Muscle of leg (tissue), 3 donors: ENCODE measurements at regions not wholly inside any gene's neighbourhood (a gene's known extent, or its start where the extent isn't known, plus 50 kb on each side); places are given as distances from the start of the nearest gene placed in this dataset.
A peak's percentile ranks its signal among the peaks of the same experiment; 100 is the strongest.
"Not testable (repeated sequence)": the region's sequence is repeated elsewhere in the genome, so short reads cannot be mapped to it uniquely, and the experiment has no call there.

ENCODE experiments used
- DNase-seq: peaks from one replicate; pipeline ENCODE4 v3.0.0; 2013
- H3K27ac ChIP-seq: one replicate; pipeline ENCODE4 v1.5.1; 2013; ENCODE audit warnings: mild to moderate bottlenecking, low read length, control low read depth
- H3K27me3 ChIP-seq: one replicate; pipeline ENCODE4 v1.6.1; 2013; ENCODE audit warnings: low read length; ENCODE audit not compliant: control insufficient read depth, insufficient read depth
- H3K36me3 ChIP-seq: one replicate; pipeline ENCODE4 v1.6.1; 2013; ENCODE audit warnings: low read length; ENCODE audit not compliant: control insufficient read depth, insufficient read depth
- H3K4me1 ChIP-seq: one replicate; pipeline ENCODE4 v1.6.1; 2013; ENCODE audit warnings: low read length; ENCODE audit not compliant: control insufficient read depth, insufficient read depth
- H3K4me3 ChIP-seq: one replicate; pipeline ENCODE4 v1.5.1; 2013; ENCODE audit warnings: low read length, control low read depth
- H3K9me3 ChIP-seq: replicated peaks from 2 replicates; pipeline ENCODE4 v1.6.1; 2013; ENCODE audit warnings: low read depth, low read length; ENCODE audit not compliant: control insufficient read depth
- WGBS: methylation state at CpG from one replicate; pipeline ENCODE4 v1.1.5; 2013; ENCODE audit warnings: missing lambda C conversion rate; ENCODE audit not compliant: insufficient coverage; 5-methylcytosine and 5-hydroxymethylcytosine counted together

GRCh38 chr21:28167366-28167765 is 825.3 kb downstream of the LTN1 start:
- DNase-seq = no peak
- no peaks in the 10 kb centered on the region for H3K4me1 ChIP-seq
- H3K4me3 ChIP-seq = no peak overlapping the region
- no peaks in the 10 kb centered on the region for H3K9me3 ChIP-seq
- H3K27me3 ChIP-seq = no peaks in the 10 kb centered on the region
- no peaks in the 10 kb centered on the region for H3K36me3 ChIP-seq
- no peak overlapping the region for H3K27ac ChIP-seq

GRCh38 chr21:28164519-28164918 is 828.2 kb downstream of the LTN1 start:
- not testable (repeated sequence) for H3K36me3 ChIP-seq, H3K9me3 ChIP-seq, H3K27me3 ChIP-seq, DNase-seq, H3K27ac ChIP-seq, H3K4me1 ChIP-seq, H3K4me3 ChIP-seq
- 84% methylated on average over 6 of the region's 9 CpGs for WGBS

DNA sequence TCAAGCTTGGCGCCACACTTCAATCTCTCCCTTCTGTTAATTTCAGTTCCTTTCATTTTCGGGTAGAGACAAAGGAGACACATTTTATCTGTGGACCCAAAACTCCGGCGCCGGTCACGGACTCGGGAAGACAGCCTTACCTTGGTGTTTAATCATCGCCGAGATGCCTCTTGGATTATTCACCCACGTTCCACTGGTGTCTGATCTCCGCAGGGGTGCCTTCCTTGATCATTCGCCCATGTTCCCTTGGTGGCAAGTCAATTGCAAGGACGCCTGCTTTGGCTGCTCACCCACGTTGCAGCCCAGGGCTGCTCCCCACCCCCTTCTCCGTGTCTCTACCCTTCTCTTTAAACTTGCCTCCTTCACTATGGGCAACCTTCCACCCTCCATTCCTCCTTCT is 830.6 kb downstream of the LTN1 start:
- not testable (repeated sequence) for DNase-seq, H3K36me3 ChIP-seq, H3K4me1 ChIP-seq, H3K4me3 ChIP-seq, H3K27ac ChIP-seq, H3K27me3 ChIP-seq, H3K9me3 ChIP-seq
- WGBS = 96% methylated on average over 13 of the region's 15 CpGs

DNA sequence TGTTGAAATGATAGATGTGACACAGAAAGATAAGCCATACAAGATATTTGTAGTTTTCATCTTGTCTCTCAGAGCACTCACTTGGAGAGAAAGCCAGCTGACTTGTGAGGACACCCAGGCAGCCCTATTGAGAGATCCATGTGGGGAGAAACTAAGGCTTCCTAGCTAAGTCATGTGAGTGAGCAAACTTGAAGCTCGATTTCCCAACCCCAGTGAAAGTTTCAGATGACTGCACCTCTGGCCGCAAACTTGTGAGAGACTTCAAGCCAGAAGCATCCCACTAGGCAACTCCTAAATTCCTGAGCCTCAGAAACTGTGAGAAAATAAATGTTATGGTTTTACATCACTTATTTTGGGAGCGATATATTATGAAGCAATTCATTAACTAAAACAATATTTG is 832.3 kb downstream of the LTN1 start:
- H3K9me3 ChIP-seq = no peaks in the 10 kb centered on the region
- no peak for DNase-seq
- no peaks in the 10 kb centered on the region for H3K27me3 ChIP-seq
- no peak overlapping the region for H3K4me3 ChIP-seq
- H3K27ac ChIP-seq = no peak overlapping the region
- H3K36me3 ChIP-seq = no peaks in the 10 kb centered on the region
- no CpG with 5 or more reads among the region's 3 CpGs for WGBS
- H3K4me1 ChIP-seq = no peaks in the 10 kb centered on the region

DNA sequence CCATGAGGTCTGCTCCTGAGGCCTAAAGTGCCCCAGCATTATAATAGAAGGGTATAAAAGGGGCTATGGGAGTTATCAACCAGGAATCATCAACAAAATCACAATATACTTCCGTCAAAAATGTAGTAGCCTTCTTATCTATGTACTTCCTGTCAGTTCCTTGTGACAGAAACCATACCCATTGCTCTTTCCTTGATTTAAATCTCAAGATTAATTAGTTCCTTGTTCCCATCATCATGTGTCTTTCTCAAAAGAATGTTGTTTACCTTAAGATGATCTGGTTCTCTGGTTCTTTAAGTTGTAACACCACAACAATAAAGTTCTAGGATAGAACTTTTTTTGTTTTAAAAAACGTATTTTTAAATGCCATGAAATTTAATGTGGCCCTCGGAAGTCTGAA is 833.3 kb downstream of the LTN1 start:
- no peaks in the 10 kb centered on the region for H3K9me3 ChIP-seq
- DNase-seq = no peak
- H3K4me3 ChIP-seq = no peak overlapping the region
- H3K27me3 ChIP-seq = no peaks in the 10 kb centered on the region
- no CpG with 5 or more reads among the region's 3 CpGs for WGBS
- H3K27ac ChIP-seq = no peak overlapping the region
- no peaks in the 10 kb centered on the region for H3K36me3 ChIP-seq
- H3K4me1 ChIP-seq = no peaks in the 10 kb centered on the region

DNA sequence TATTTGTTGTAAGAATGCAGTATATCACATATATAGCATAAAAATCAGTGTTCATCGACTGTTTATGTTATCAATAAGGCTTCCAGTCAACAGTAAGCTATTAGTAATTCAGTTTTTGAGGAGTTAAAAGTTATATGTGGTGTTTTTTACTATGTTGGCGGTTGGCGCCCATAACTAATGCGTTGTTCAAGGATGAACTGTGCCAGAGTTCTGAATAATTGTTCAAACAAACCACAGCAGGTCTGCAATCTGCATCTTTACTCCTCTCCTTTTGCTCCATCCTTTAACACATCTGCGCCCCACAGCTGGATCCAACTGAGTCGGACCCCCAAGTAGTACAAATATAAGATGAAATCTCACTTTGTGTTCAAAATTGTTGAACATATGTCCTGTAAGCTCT is 836.1 kb downstream of the LTN1 start:
- no peaks in the 10 kb centered on the region for H3K27me3 ChIP-seq
- no peaks in the 10 kb centered on the region for H3K36me3 ChIP-seq
- no peak overlapping the region for H3K4me3 ChIP-seq
- no CpG with 5 or more reads among the region's 6 CpGs for WGBS
- H3K27ac ChIP-seq = no peak overlapping the region
- H3K9me3 ChIP-seq = no peaks in the 10 kb centered on the region
- DNase-seq = peak; percentile 23
- H3K4me1 ChIP-seq = no peaks in the 10 kb centered on the region

GRCh38 chr21:28154121-28154520 is 838.6 kb downstream of the LTN1 start:
- WGBS = 80% methylated on average over 1 of the region's 4 CpGs
- H3K9me3 ChIP-seq = no peaks in the 10 kb centered on the region
- H3K36me3 ChIP-seq = no peaks in the 10 kb centered on the region
- no peaks in the 10 kb centered on the region for H3K4me1 ChIP-seq
- DNase-seq = no peak
- no peak overlapping the region for H3K4me3 ChIP-seq
- H3K27ac ChIP-seq = no peak overlapping the region
- no peaks in the 10 kb centered on the region for H3K27me3 ChIP-seq

GRCh38 chr21:28152732-28153131 is 839.9 kb downstream of the LTN1 start:
- Histone ChIP-seq H3K4me1 (no peaks in the 10 kb centered on the region), H3K27me3 (no peaks in the 10 kb centered on the region), H3K9me3 (no peaks in the 10 kb centered on the region), H3K27ac (no peak overlapping the region), H3K4me3 (no peak overlapping the region), H3K36me3 (no peaks in the 10 kb centered on the region)
- WGBS = no CpG with 5 or more reads among the region's 1 CpG
- DNase-seq = no peak

DNA sequence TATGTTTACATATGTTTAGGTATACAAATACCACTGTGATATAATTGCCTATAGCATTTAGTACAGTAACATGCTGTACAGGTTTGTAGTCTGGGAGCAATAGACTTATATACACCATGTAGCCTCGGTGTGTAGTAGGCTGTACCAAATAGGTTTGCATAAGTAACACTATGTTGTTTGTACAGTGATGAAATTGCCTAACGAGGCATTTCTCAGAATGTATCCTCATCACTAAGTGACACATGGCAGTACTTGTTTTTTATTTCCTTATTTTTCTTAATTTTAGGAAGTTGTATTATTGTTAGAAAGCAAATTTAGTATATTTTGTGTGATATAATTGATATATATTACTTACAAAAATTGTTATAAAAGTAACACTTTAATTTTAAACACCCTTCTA is 840.9 kb downstream of the LTN1 start:
- DNase-seq = no peak
- H3K4me1 ChIP-seq = no peaks in the 10 kb centered on the region
- no peak overlapping the region for H3K4me3 ChIP-seq
- H3K27me3 ChIP-seq = no peaks in the 10 kb centered on the region
- no CpG with 5 or more reads among the region's 2 CpGs for WGBS
- no peaks in the 10 kb centered on the region for H3K36me3 ChIP-seq
- no peaks in the 10 kb centered on the region for H3K9me3 ChIP-seq
- H3K27ac ChIP-seq = no peak overlapping the region

DNA sequence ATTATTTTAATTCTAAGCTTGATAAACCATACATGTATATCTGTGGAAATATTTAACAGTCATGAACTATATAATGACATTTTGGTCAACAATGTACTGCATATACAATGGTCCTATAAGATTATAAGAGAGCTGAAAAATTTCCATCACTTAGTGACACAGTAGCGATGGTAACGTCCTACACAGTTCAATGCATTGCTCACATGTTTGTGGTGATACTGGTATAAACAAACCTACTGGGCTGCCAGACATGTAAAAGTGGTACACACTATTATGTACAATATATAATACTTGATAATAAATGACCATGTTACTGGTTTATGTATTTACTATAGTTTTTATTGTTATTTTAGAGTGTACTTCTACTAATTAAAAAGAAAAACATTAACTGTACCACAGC is 841.9 kb downstream of the LTN1 start:
- Histone ChIP-seq H3K9me3 (no peaks in the 10 kb centered on the region), H3K4me1 (no peaks in the 10 kb centered on the region), H3K4me3 (no peak overlapping the region), H3K36me3 (no peaks in the 10 kb centered on the region), H3K27me3 (no peaks in the 10 kb centered on the region), H3K27ac (no peak overlapping the region)
- DNase-seq = no peak
- WGBS = no CpG with 5 or more reads among the region's 2 CpGs

DNA sequence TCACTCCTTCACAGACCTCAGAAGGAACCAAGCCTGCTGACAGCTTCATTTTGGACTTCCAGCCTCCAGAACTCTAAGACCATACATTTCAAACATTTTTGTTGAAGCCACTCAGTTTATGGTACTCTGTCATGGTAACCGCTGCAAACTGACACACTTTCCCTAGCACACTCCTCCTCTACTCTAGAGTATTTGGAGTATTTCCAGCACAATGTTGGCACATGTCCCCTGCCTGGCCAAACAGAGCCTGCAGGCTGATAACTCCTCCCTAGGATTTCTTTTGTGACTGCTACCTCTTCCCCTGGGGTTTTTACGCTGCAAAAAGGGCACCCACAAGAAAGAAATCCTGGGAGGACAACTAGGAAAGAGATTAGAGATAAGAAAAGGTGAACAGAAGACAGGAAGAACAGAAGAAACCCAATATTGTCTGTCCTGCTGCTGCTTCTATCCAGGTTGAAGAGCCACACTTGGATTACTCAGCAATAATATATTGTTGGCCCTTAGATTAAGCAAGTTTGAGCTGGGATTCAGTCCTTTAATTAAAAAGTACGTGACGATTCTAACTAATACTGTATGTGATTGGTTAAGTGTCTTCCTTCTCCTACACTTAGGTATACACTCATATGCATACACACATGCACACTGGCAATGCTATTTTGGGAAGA is 844.1 kb downstream of the LTN1 start:
- WGBS = 100% methylated on average over 1 of the region's 4 CpGs
- H3K4me3 ChIP-seq = no peak overlapping the region
- H3K36me3 ChIP-seq = no peaks in the 10 kb centered on the region
- no peaks in the 10 kb centered on the region for H3K9me3 ChIP-seq
- H3K4me1 ChIP-seq = no peaks in the 10 kb centered on the region
- DNase-seq = no peak
- no peaks in the 10 kb centered on the region for H3K27me3 ChIP-seq
- no peak overlapping the region for H3K27ac ChIP-seq
